ENCODE measurements at regions not wholly inside any gene's neighbourhood (a gene's known extent, or its start where the extent isn't known, plus 50 kb on each side); places are given as distances from the start of the nearest gene placed in this dataset.

DNA sequence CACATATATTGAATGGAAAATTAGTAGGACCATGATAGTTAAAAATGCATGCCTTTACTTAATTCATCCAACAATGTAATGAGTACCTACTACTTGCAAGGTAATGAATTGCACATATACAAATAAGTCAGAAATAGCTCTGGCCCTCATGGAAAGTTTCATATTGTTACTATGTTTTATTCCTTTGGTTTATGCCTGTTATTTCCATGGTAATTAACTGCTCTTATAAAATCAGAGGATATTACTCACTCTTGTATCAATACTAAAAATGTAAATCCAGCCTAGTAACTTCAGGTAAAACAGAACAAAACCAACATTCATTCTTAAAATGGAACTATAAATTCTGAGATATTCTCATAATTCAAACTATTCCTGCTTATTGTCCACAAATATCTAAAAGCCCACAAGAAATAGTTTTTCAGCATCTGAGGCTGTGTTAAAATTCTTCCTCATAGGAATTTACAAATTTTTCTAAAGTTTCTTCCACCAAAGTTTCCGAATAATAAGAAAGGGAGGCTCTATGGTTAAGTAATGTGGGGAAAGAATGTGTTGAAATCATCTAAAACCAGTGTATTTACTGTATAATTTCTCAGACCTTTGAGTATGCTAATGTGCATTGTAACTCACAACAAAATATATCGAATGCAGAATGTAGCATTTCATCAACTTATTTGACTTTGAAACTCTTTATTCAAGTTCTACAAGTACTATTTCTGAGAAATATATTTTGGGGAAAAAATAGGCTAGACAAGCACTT, 444.2 kb downstream of the PDGFC start:
- TF ChIP-seq CTCF (IDR thresholded peaks at IDR 0.05): no peak
- Mint-ChIP-seq H3K9me3 (peaks cover 2% of the 10 kb centered on the region), H3K27ac (no peak overlapping the region), H3K27me3 (no peaks in the 10 kb centered on the region), H3K4me3 (no peak overlapping the region), H3K36me3 (ENCODE audit: low read depth) (no peaks in the 10 kb centered on the region), H3K4me1 (ENCODE audit: low read depth) (no peaks in the 10 kb centered on the region)
- POLR2A ChIA-PET: no interaction called here
- intact Hi-C loops (cut with micrococcal nuclease): no loop called here
- no peak for ATAC-seq
- no peak for DNase-seq
- CTCF ChIA-PET: no interaction called here

GRCh38 chr4:156523991-156524390, 447.6 kb downstream of the PDGFC start:
- ChIA-PET CTCF (no interaction called here), POLR2A (no interaction called here)
- Mint-ChIP-seq H3K27me3 (no peaks in the 10 kb centered on the region), H3K4me1 (ENCODE audit: low read depth) (no peaks in the 10 kb centered on the region), H3K9me3 (peaks cover 1% of the 10 kb centered on the region), H3K4me3 (no peak overlapping the region), H3K36me3 (ENCODE audit: low read depth) (no peaks in the 10 kb centered on the region), H3K27ac (no peak overlapping the region)
- no peak for TF ChIP-seq CTCF (IDR thresholded peaks at IDR 0.05)
- DNase-seq: no peak
- intact Hi-C loops (cut with micrococcal nuclease): no loop called here
- ATAC-seq: no peak

DNA sequence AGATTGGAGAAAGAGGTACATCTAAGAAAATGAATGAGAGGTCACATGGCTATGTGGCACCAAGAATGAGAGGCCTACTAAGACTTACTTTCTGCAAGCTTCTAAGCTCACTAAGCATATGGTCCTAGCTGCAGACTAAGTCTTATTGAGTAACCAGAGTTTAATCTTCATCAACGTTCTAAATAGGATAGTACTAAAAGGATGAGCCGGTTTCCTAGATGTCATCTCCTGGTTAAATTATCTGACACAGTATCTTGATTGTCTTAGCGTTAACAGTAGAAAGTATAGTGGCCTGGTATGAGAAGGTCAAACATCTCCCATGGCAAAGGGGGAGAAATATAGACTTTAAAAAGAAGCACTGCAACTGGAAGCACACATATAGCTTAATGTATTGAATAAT, 448.1 kb downstream of the PDGFC start:
- Mint-ChIP-seq H3K36me3 (ENCODE audit: low read depth) (no peaks in the 10 kb centered on the region), H3K4me3 (no peak overlapping the region), H3K27ac (no peak overlapping the region), H3K9me3 (no peaks in the 10 kb centered on the region), H3K27me3 (no peaks in the 10 kb centered on the region), H3K4me1 (ENCODE audit: low read depth) (no peaks in the 10 kb centered on the region)
- intact Hi-C loops (cut with micrococcal nuclease): no loop called here
- no peak for DNase-seq
- ChIA-PET POLR2A (no interaction called here), CTCF (no interaction called here)
- ATAC-seq: no peak
- no peak for TF ChIP-seq CTCF (IDR thresholded peaks at IDR 0.05)

GRCh38 chr4:156521631-156522030, 450.0 kb downstream of the PDGFC start:
- ATAC-seq (no peak), DNase-seq (no peak)
- Mint-ChIP-seq H3K4me1 (ENCODE audit: low read depth) (no peaks in the 10 kb centered on the region), H3K36me3 (ENCODE audit: low read depth) (no peaks in the 10 kb centered on the region), H3K4me3 (no peak overlapping the region), H3K9me3 (no peaks in the 10 kb centered on the region), H3K27me3 (no peaks in the 10 kb centered on the region), H3K27ac (no peak overlapping the region)
- intact Hi-C loops (cut with micrococcal nuclease): no loop called here
- ChIA-PET POLR2A (no interaction called here), CTCF (no interaction called here)
- TF ChIP-seq CTCF (IDR thresholded peaks at IDR 0.05): no peak

DNA sequence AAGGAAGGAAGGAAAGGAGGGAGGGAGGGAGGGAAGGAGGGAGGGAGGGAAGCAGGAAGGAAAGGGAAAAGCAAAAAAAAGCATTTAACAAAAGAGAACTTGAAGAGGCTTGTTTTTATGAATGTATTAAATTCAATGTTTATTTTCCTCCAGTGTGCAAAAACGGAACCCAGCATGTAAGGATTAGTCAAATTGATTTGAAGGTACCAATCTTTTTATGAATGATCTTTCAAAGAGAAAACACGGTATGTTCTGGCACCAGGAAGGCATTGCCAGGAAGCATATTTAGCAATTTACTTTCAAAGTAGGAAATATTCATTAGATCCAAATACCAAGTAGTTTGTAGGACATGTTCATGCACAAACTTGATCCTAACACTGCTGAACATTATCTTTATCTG, 453.6 kb downstream of the PDGFC start:
- no peak overlapping the region for H3K27ac Mint-ChIP-seq
- ATAC-seq: no peak
- H3K9me3 Mint-ChIP-seq: no peaks in the 10 kb centered on the region
- no peak overlapping the region for H3K4me3 Mint-ChIP-seq
- CTCF ChIA-PET: no interaction called here
- no peaks in the 10 kb centered on the region for H3K36me3 Mint-ChIP-seq (ENCODE audit: low read depth)
- no peaks in the 10 kb centered on the region for H3K27me3 Mint-ChIP-seq
- intact Hi-C loops (cut with micrococcal nuclease): no loop called here
- POLR2A ChIA-PET: no interaction called here
- TF ChIP-seq CTCF (IDR thresholded peaks at IDR 0.05): no peak
- no peaks in the 10 kb centered on the region for H3K4me1 Mint-ChIP-seq (ENCODE audit: low read depth)
- no peak for DNase-seq

Measured in activated CD8-positive, alpha-beta T cell treated with anti-CD3 and anti-CD28 coated beads for 36 hours (primary cell).